Stomach (tissue), 8 donors: ENCODE measurements at regions not wholly inside any gene's neighbourhood (a gene's known extent, or its start where the extent isn't known, plus 50 kb on each side); places are given as distances from the start of the nearest gene placed in this dataset.
"Not testable (repeated sequence)": the region's sequence is repeated elsewhere in the genome, so short reads cannot be mapped to it uniquely, and the experiment has no call there.

Experiments used
- DNase-seq, 2 donors: peaks; one replicate each; pipeline versions ENCODE4 v3.0.0 to v3.0.0-alpha.2; 2013 to 2019
- H3K27ac ChIP-seq, 5 donors: fragments of 200-600 bp in 4 of 5; sonication (generic) in 4 of 5; one replicate each; pipeline ENCODE4 v1.5.1; 2013 to 2019; ENCODE audit warnings: mild to moderate bottlenecking in 1 of 5, moderate library complexity in 1 of 5
- H3K27me3 ChIP-seq, 3 donors: fragments of 200-600 bp; sonication (generic); one replicate each; pipeline ENCODE4 v1.5.1; 2017 to 2019; ENCODE audit warnings: mixed run types in 1 of 3
- H3K36me3 ChIP-seq, 4 donors: fragments of 200-600 bp; sonication (generic); 1 replicate in 3 of 4; 2 replicates in 1 of 4; pipeline ENCODE4 v1.5.1; 2016 to 2019
- H3K4me1 ChIP-seq, 4 donors: fragments of 200-600 bp; sonication (generic); one replicate each; pipeline ENCODE4 v1.5.1; 2016 to 2019
- H3K4me3 ChIP-seq, 4 donors: fragments of 200-600 bp; sonication (generic) in 3 of 4; one replicate each; pipeline ENCODE4 v1.5.1; 2016 to 2019; ENCODE audit warnings: mild to moderate bottlenecking in 1 of 4
- H3K9me3 ChIP-seq, 4 donors: fragments of 200-600 bp; sonication (generic); one replicate each; pipeline ENCODE4 v1.5.1; 2016 to 2019
- CTCF ChIP-seq, 7 experiments: fragments of 450-650 bp in 4 of 7; fragments of 200-600 bp in 3 of 7; sonication (generic) in 3 of 7; IDR thresholded peaks; one replicate each; pipeline ENCODE4 v1.5.1; 2016 to 2019; ENCODE audit warnings: antibody characterized with exemption in 7 of 7, control low read depth in 2 of 7, mild to moderate bottlenecking in 1 of 7
- EP300 ChIP-seq: sonication (generic); formaldehyde crosslinking; IDR thresholded peaks from one replicate; pipeline ENCODE4 v1.6.1; 2017; ENCODE audit warnings: antibody characterized with exemption
- POLR2A ChIP-seq, 4 donors: fragments of 450-650 bp; IDR thresholded peaks; one replicate each; pipeline ENCODE4 v1.6.1; 2016; ENCODE audit warnings: antibody characterized with exemption in 4 of 4, control low read depth in 2 of 4, mild to moderate bottlenecking in 1 of 4, moderate library complexity in 1 of 4
- POLR2AphosphoS5 ChIP-seq, 3 donors: sonication (generic); formaldehyde crosslinking; IDR thresholded peaks; one replicate each; pipeline ENCODE4 v1.6.1; 2016; ENCODE audit warnings: antibody characterized with exemption in 3 of 3
- WGBS, 5 donors: extraction: QIAGEN DNeasy Blood & Tissue Kit in 3 of 5; methylation state at CpG; one replicate each; pipeline versions ENCODE4 v1.1.5 to v1.1.7; 2013 to 2018; 5-methylcytosine and 5-hydroxymethylcytosine counted together
- intact Hi-C: fragments of 100-400 bp; cut with DNase I; formaldehyde crosslinking; loops from one replicate; pipeline ENCODE4 v1.15.1; 2023; ENCODE audit warnings: low total_unique reads
- donor health status: healthy with polysubstance abuse.
- donor health status: Bipolar disorder and iron deficiency.
- donor health status: healthy.

- no peaks in the 10 kb centered on the region for H3K9me3 ChIP-seq
- intact Hi-C loops = no loop called here
- no peaks in the 10 kb centered on the region for H3K36me3 ChIP-seq
- H3K27me3 ChIP-seq = no peaks in the 10 kb centered on the region
- TF ChIP-seq CTCF (IDR thresholded peaks at IDR 0.05) (no peak), EP300 (no peak), POLR2A (IDR thresholded peaks at IDR 0.05) (no peak), POLR2AphosphoS5 (IDR thresholded peaks at IDR 0.05) (no peak)
- no peak overlapping the region for H3K27ac ChIP-seq
- H3K4me3 ChIP-seq = no peak overlapping the region
- peak in 1 of 2 donors; percentile 42 for DNase-seq
- no peaks in the 10 kb centered on the region for H3K4me1 ChIP-seq
- WGBS, 5 donors = 57 to 66% (median 62%) methylated on average over 4 of the region's 4 CpGs
Observed at GRCh38 chr1:230487773-230488428, 61.8 kb upstream of the PGBD5 start.

GRCh38 chr1:230476622-230477003, 50.5 kb upstream of the PGBD5 start:
- Histone ChIP-seq H3K4me3 (no peak overlapping the region), H3K4me1 (no peaks in the 10 kb centered on the region), H3K36me3 (no peaks in the 10 kb centered on the region), H3K9me3 (peaks cover 0 to 8% (median 0%) of the 10 kb centered on the region in 4 donors), H3K27me3 (peaks cover 0 to 14% (median 4%) of the 10 kb centered on the region in 3 donors), H3K27ac (no peak overlapping the region)
- no peak for TF ChIP-seq POLR2A (IDR thresholded peaks at IDR 0.05)
- TF ChIP-seq POLR2AphosphoS5 (IDR thresholded peaks at IDR 0.05) = no peak
- no peak for TF ChIP-seq CTCF (IDR thresholded peaks at IDR 0.05)
- TF ChIP-seq EP300 = no peak
- DNase-seq = no peak
- 63 to 73% (median 71%) methylated on average over 13 to 14 of the region's 14 CpGs for WGBS, 5 donors
- intact Hi-C loops = no loop called here

- H3K27ac ChIP-seq, intact Hi-C loops, H3K9me3 ChIP-seq, H3K4me3 ChIP-seq, H3K36me3 ChIP-seq, H3K4me1 ChIP-seq: not testable (repeated sequence)
- WGBS, 5 donors = 22 to 26% (median 26%) methylated on average over 8 to 12 of the region's 12 CpGs
- peaks cover 0 to 14% (median 4%) of the 10 kb centered on the region in 3 donors for H3K27me3 ChIP-seq
- DNase-seq = peak in 1 of 2 donors; percentile 44
Observed at GRCh38 chr1:230475856-230476621, 49.9 kb upstream of the PGBD5 start.
